ENCODE measurements at regions not wholly inside any gene's neighbourhood (a gene's known extent, or its start where the extent isn't known, plus 50 kb on each side); places are given as distances from the start of the nearest gene placed in this dataset.

GRCh38 chr3:7962301-7962700 lies 539.3 kb upstream of the LMCD1 start:
- TF ChIP-seq, protein P1, sequence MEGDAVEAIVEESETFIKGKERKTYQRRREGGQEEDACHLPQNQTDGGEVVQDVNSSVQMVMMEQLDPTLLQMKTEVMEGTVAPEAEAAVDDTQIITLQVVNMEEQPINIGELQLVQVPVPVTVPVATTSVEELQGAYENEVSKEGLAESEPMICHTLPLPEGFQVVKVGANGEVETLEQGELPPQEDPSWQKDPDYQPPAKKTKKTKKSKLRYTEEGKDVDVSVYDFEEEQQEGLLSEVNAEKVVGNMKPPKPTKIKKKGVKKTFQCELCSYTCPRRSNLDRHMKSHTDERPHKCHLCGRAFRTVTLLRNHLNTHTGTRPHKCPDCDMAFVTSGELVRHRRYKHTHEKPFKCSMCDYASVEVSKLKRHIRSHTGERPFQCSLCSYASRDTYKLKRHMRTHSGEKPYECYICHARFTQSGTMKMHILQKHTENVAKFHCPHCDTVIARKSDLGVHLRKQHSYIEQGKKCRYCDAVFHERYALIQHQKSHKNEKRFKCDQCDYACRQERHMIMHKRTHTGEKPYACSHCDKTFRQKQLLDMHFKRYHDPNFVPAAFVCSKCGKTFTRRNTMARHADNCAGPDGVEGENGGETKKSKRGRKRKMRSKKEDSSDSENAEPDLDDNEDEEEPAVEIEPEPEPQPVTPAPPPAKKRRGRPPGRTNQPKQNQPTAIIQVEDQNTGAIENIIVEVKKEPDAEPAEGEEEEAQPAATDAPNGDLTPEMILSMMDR (conservative IDR thresholded peaks at IDR 0.05; ENCODE audit: low read depth, low read length) = no peak
- no peak for TF ChIP-seq EZH2 (IDR thresholded peaks at IDR 0.05; ENCODE audit: borderline replicate concordance, low read depth, low read length, poor library complexity, severe bottlenecking)

All from A673 (cell line).